B cell (primary cell): ENCODE measurements at regions not wholly inside any gene's neighbourhood (a gene's known extent, or its start where the extent isn't known, plus 50 kb on each side); places are given as distances from the start of the nearest gene placed in this dataset.
"Not testable (repeated sequence)": the region's sequence is repeated elsewhere in the genome, so short reads cannot be mapped to it uniquely, and the experiment has no call there.

Source experiments
- ATAC-seq: fragments of 200-7000 bp; cut with Tn5 transposase; one replicate; pipeline ENCODE4 v1.10.0; 2021; ENCODE audit warnings: low read depth, mild to moderate bottlenecking, moderate number of reproducible peaks, moderate library complexity
- CTCF ChIA-PET: fragments of 350-600 bp; sonication (Branson Sonifier 250); formaldehyde crosslinking; loops from one replicate; lab custom pipeline; 2021; ENCODE audit warnings: antibody characterized with exemption, inconsistent platforms; lab: Charles Lee
- POLR2A ChIA-PET: fragments of 350-600 bp; sonication (Branson Sonifier 250); formaldehyde crosslinking; loops from one replicate; lab custom pipeline; 2021; ENCODE audit warnings: antibody characterized with exemption; lab: Charles Lee
- DNase-seq: peaks from one replicate; pipeline ENCODE4 v3.0.0; 2013
- H2AFZ ChIP-seq: 2 replicates; pipeline ENCODE4 v1.6.1; 2012; ENCODE audit warnings: mild to moderate bottlenecking, low read depth, low read length; ENCODE audit not compliant: insufficient read depth, poor library complexity, severe bottlenecking
- H3K27ac ChIP-seq, 2 donors: 1 replicate in 1 of 2; 2 replicates in 1 of 2; pipeline ENCODE4 v1.5.1; 2012 to 2013; ENCODE audit warnings: low read length in 2 of 2, mild to moderate bottlenecking in 2 of 2, moderate library complexity in 1 of 2
- H3K27me3 ChIP-seq, 4 experiments: fragments of 200-600 bp in 1 of 4; sonication (generic) in 1 of 4; replicated peaks in 1 of 4; 1 replicate in 2 of 4; 2 replicates in 2 of 4; pipeline versions ENCODE4 v1.6.1 to v1.7.0; 2013 to 2016; ENCODE audit warnings: low read length in 3 of 4, mild to moderate bottlenecking in 2 of 4, mixed read lengths in 1 of 4, moderate library complexity in 1 of 4; ENCODE audit not compliant: insufficient read depth in 4 of 4, control insufficient read depth in 3 of 4; ENCODE audit errors: control extremely low read depth in 1 of 4
- H3K36me3 ChIP-seq, 2 experiments: replicated peaks in 1 of 2; 1 replicate in 1 of 2; 2 replicates in 1 of 2; pipeline versions ENCODE4 v1.6.1 to v1.7.1; 2013; ENCODE audit warnings: low read length in 1 of 2; ENCODE audit not compliant: insufficient read depth in 2 of 2, control insufficient read depth in 1 of 2; ENCODE audit errors: control extremely low read depth in 1 of 2, extremely low read depth in 1 of 2
- H3K4me1 ChIP-seq, 2 donors: fragments of 200-600 bp in 1 of 2; sonication (generic) in 1 of 2; 1 replicate in 1 of 2; 2 replicates in 1 of 2; pipeline versions ENCODE4 v1.5.1 to v1.6.1; 2013 to 2017; ENCODE audit warnings: low read length in 2 of 2; ENCODE audit not compliant: control insufficient read depth in 2 of 2, insufficient read depth in 2 of 2
- H3K4me2 ChIP-seq: replicated peaks from 2 replicates; pipeline ENCODE3; 2012; ENCODE audit warnings: mild to moderate bottlenecking, low read depth, low read length; ENCODE audit not compliant: poor library complexity, severe bottlenecking
- H3K4me3 ChIP-seq, 5 experiments: fragments of 200-600 bp in 1 of 5; sonication (generic) in 1 of 5; 1 replicate in 3 of 5; 2 replicates in 2 of 5; pipeline versions ENCODE4 v1.5.1 to v1.7.0; 2011 to 2016; ENCODE audit warnings: low read length in 4 of 5, mild to moderate bottlenecking in 4 of 5, low read depth in 2 of 5, control low read depth in 1 of 5, moderate library complexity in 1 of 5; ENCODE audit not compliant: insufficient read depth in 1 of 5; ENCODE audit errors: control extremely low read depth in 1 of 5, extremely low read depth in 1 of 5
- H3K79me2 ChIP-seq: fragments of 200-600 bp; sonication (generic); one replicate; pipeline ENCODE4 v1.6.0; 2016; ENCODE audit warnings: low read length; ENCODE audit not compliant: control insufficient read depth, insufficient read depth
- H3K9ac ChIP-seq: fragments of 200-600 bp; sonication (generic); 2 replicates; pipeline ENCODE4 v1.6.1; 2017; ENCODE audit warnings: mild to moderate bottlenecking, low read length, moderate library complexity
- H3K9me3 ChIP-seq, 3 donors: one replicate each; pipeline versions ENCODE4 v1.6.1 to v1.7.1; 2013; ENCODE audit warnings: low read length in 2 of 3; ENCODE audit not compliant: control insufficient read depth in 2 of 3, insufficient read depth in 1 of 3; ENCODE audit errors: control extremely low read depth in 1 of 3
- H4K20me1 ChIP-seq: 2 replicates; pipeline ENCODE4 v1.6.0; 2012; ENCODE audit warnings: mild to moderate bottlenecking, low read length; ENCODE audit not compliant: insufficient read depth, control insufficient read depth, poor library complexity, severe bottlenecking
- H3K27ac Mint-ChIP-seq: one replicate; pipeline ENCODE4 v1.8.0; 2021; ENCODE audit warnings: mixed read lengths
- H3K27me3 Mint-ChIP-seq: one replicate; pipeline ENCODE4 v1.8.0; 2021; ENCODE audit warnings: mixed read lengths
- H3K4me1 Mint-ChIP-seq: one replicate; pipeline ENCODE4 v1.8.0; 2021; ENCODE audit warnings: mixed read lengths
- H3K4me3 Mint-ChIP-seq: one replicate; pipeline ENCODE4 v1.8.0; 2021; ENCODE audit warnings: mixed read lengths
- H3K9me3 Mint-ChIP-seq: one replicate; pipeline ENCODE4 v1.8.0; 2022; ENCODE audit warnings: mixed read lengths; ENCODE audit not compliant: insufficient read depth
- WGBS: methylation state at CpG from one replicate; pipeline ENCODE4 v1.1.5; 2013; ENCODE audit warnings: missing lambda C conversion rate; ENCODE audit not compliant: insufficient coverage; 5-methylcytosine and 5-hydroxymethylcytosine counted together
- intact Hi-C: fragments of 100-400 bp; cut with micrococcal nuclease; formaldehyde crosslinking; loops from one replicate; pipeline ENCODE4 v1.10.0; 2022

DNA sequence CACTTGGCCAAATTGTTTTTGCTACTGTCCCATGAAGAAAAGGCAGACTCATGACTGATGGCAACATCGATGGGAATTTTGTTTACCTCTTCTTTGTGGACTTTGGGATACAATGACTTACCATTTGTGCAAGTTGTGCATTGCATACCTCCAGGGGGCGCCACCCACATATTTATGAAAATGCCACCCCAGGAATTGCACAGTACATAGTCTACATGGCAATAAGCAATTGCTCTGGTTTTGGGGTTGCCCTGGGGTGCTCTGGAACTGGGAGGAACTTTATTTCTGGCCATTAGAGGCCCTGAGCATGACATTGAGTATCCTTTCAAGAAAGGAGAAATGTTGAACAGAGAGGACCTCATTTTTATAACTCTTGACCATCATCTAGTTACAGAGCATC, 109.1 kb upstream of the ZNF195 start:
- H3K27ac Mint-ChIP-seq, DNase-seq, CTCF ChIA-PET, ATAC-seq, H3K4me1 ChIP-seq, H4K20me1 ChIP-seq, H3K9me3 Mint-ChIP-seq, H3K9ac ChIP-seq, H3K27ac ChIP-seq, H3K9me3 ChIP-seq, intact Hi-C loops, H3K27me3 ChIP-seq, H3K79me2 ChIP-seq, H3K27me3 Mint-ChIP-seq, H3K36me3 ChIP-seq, H2AFZ ChIP-seq, H3K4me2 ChIP-seq, H3K4me3 Mint-ChIP-seq, H3K4me3 ChIP-seq, POLR2A ChIA-PET, H3K4me1 Mint-ChIP-seq: not testable (repeated sequence)
- WGBS = no CpG with 5 or more reads among the region's 2 CpGs

DNA sequence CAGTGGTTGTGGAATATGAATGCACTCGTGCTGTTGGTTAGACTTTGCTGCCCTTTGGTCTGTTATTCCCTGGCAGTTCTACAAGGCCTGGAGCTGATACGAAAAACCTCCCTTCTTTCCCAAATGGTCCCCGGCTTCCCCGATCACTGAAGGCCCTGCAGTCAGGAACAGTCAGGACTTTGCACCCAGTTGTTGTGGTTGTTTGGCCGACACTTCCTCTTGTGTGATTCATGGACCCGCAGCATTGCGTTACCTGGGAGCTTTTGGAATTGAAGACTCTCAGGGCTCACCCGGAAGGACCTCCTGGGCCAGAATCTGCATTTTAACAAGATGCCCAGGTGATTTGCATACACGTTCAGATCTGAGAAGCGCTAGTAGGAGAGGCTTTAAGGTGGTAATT, 106.8 kb upstream of the ZNF195 start:
- H3K4me1 ChIP-seq, H3K9me3 ChIP-seq, H3K4me3 Mint-ChIP-seq, H3K36me3 ChIP-seq, H3K4me2 ChIP-seq, H3K9me3 Mint-ChIP-seq, H4K20me1 ChIP-seq, H3K4me1 Mint-ChIP-seq, H3K4me3 ChIP-seq, intact Hi-C loops, ATAC-seq, DNase-seq, H3K27ac Mint-ChIP-seq, H2AFZ ChIP-seq, CTCF ChIA-PET, H3K27me3 ChIP-seq, H3K27ac ChIP-seq, POLR2A ChIA-PET, H3K79me2 ChIP-seq, H3K9ac ChIP-seq: not testable (repeated sequence)
- H3K27me3 Mint-ChIP-seq = peaks cover 13% of the 10 kb centered on the region
- WGBS = 80% methylated on average over 1 of the region's 10 CpGs

DNA sequence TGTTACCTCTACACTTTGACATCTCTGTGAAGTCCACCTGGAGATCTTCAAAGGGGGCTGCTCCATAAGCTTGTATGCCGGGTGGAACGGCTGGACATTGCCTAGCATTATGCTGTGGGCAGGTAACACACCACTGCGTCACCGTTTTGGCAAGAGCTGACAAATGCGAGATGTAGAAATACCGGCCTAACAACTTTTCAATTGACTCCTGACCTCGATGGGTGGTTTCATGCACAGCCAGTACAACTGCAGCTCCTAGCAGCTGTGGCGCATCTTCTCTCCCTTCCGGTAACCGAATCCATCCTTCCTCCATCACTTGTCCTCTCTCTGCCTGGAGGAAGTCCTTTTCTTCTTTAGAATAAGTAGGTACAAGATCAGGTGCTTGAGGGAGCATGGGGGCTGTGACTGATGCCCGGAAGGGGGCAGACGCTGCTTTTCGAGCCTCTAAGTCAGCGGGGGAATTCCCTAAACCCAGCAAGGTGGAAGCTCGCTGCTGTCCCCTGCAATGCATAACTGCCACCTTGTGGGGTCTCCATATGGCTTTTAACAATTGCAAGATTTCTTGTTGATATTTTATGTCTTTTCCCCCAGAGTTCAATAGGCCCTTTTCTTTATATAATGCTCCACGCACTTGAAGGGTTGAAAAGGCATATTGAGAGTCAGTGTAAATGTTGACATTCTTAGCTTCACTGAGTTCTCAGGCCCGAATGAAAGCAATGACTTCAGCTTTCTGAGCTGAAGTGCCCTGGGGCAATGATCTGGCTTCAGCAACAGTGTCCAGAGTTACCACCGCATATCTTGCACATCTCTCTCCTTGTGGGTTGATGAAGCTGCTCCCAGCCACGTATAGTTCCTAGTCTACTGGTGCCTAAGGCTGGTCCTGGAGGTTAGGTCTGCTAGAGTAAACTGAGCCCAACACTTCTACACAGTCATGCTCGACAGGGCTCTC, 98.3 kb upstream of the ZNF195 start:
- H3K4me3 ChIP-seq, H3K36me3 ChIP-seq, DNase-seq, H3K4me1 Mint-ChIP-seq, POLR2A ChIA-PET, H3K27me3 ChIP-seq, H2AFZ ChIP-seq, H3K9me3 ChIP-seq, H4K20me1 ChIP-seq, intact Hi-C loops, H3K9ac ChIP-seq, H3K9me3 Mint-ChIP-seq, H3K4me2 ChIP-seq, CTCF ChIA-PET, ATAC-seq, H3K4me1 ChIP-seq, H3K4me3 Mint-ChIP-seq, H3K79me2 ChIP-seq, H3K27ac Mint-ChIP-seq, H3K27ac ChIP-seq: not testable (repeated sequence)
- H3K27me3 Mint-ChIP-seq = peaks cover 10% of the 10 kb centered on the region
- whole genome bisulfite sequencing = 84% methylated on average over 6 of the region's 20 CpGs
